Endothelial cell of umbilical vein (primary cell): ENCODE measurements at regions not wholly inside any gene's neighbourhood (a gene's known extent, or its start where the extent isn't known, plus 50 kb on each side); places are given as distances from the start of the nearest gene placed in this dataset.

Experiments
- BruUV-seq: library from RNA; stranded (reverse); fragments of 400-500 nt; replicated peaks from 2 replicates; lab custom pipeline; 2021; lab: Mats Ljungman, UMichigan
- CTCF ChIA-PET: fragments of 300-600, 350-600 bp; sonication (Branson Sonifier 250); formaldehyde crosslinking; loops from one replicate; lab custom pipeline; 2021; ENCODE audit warnings: antibody characterized with exemption, inconsistent platforms; lab: Charles Lee
- POLR2A ChIA-PET: fragments of 300-600, 350-600 bp; sonication (Branson Sonifier 250); formaldehyde crosslinking; loops from one replicate; lab custom pipeline; 2021; ENCODE audit warnings: antibody characterized with exemption, inconsistent platforms; lab: Charles Lee
- DNase-seq: peaks from one replicate; pipeline ENCODE4 v3.0.0-alpha.2; 2011; ENCODE audit warnings: low read depth, low spot score
- FAIRE-seq: peaks from 2 replicates; lab custom pipeline; 2011; peaks lifted over from hg19 to GRCh38; lab: Jason Lieb, UNC
- H2AFZ ChIP-seq: 2 replicates; pipeline ENCODE4 v1.6.0; 2012; ENCODE audit warnings: low read depth, low read length, control low read depth, inconsistent platforms
- H3K27ac ChIP-seq: 2 replicates; pipeline ENCODE4 v1.5.1; 2011; ENCODE audit warnings: low read depth, mild to moderate bottlenecking, control low read depth, low read length, moderate library complexity; ENCODE audit not compliant: insufficient read depth
- H3K27me3 ChIP-seq, 2 experiments: 2 replicates each; pipeline versions ENCODE4 v1.6.0 to v1.6.1; 2011; ENCODE audit warnings: low read length in 2 of 2, mixed read lengths in 1 of 2; ENCODE audit not compliant: control insufficient read depth in 2 of 2, insufficient read depth in 2 of 2
- H3K36me3 ChIP-seq, 2 experiments: 2 replicates in 1 of 2; 3 replicates in 1 of 2; pipeline ENCODE4 v1.5.1; 2011; ENCODE audit warnings: low read length in 2 of 2, mild to moderate bottlenecking in 1 of 2, moderate library complexity in 1 of 2; ENCODE audit not compliant: control insufficient read depth in 2 of 2, insufficient read depth in 2 of 2; ENCODE audit errors: extremely low read depth in 1 of 2
- H3K4me1 ChIP-seq: 3 replicates; pipeline ENCODE4 v1.5.1; 2011; ENCODE audit warnings: mild to moderate bottlenecking, low read length; ENCODE audit not compliant: control insufficient read depth, insufficient read depth; ENCODE audit errors: extremely low read depth
- H3K4me2 ChIP-seq: 2 replicates; pipeline ENCODE4 v1.6.1; 2011; ENCODE audit warnings: low read length, control low read depth, mixed read lengths; ENCODE audit not compliant: insufficient read depth
- H3K4me3 ChIP-seq, 3 experiments: fragments of 200-600 bp in 1 of 3; sonication (generic), shearing (Covaris generic) in 1 of 3; replicated peaks in 1 of 3; 2 replicates each; pipeline ENCODE4 v1.5.1; 2011 to 2016; ENCODE audit warnings: control low read depth in 3 of 3, low read length in 3 of 3, mild to moderate bottlenecking in 2 of 3, inconsistent platforms in 1 of 3, low read depth in 1 of 3, moderate library complexity in 1 of 3; ENCODE audit not compliant: insufficient read depth in 1 of 3
- H3K79me2 ChIP-seq: 2 replicates; pipeline ENCODE4 v1.6.0; 2012; ENCODE audit warnings: low read length, inconsistent platforms; ENCODE audit not compliant: control insufficient read depth, insufficient read depth
- H3K9ac ChIP-seq: replicated peaks from 2 replicates; pipeline ENCODE3; 2011; ENCODE audit warnings: low read length, control low read depth; ENCODE audit not compliant: insufficient read depth; ENCODE audit errors: extremely low read depth
- H3K9me1 ChIP-seq: replicated peaks from 3 replicates; pipeline ENCODE4 v1.6.0; 2011; ENCODE audit warnings: mild to moderate bottlenecking, low read length; ENCODE audit not compliant: control insufficient read depth, insufficient read depth; ENCODE audit errors: extremely low read depth
- H3K9me3 ChIP-seq: replicated peaks from 2 replicates; pipeline ENCODE4 v1.5.1; 2012; ENCODE audit warnings: low read length, inconsistent platforms; ENCODE audit not compliant: control insufficient read depth, insufficient read depth
- H4K20me1 ChIP-seq: replicated peaks from 2 replicates; pipeline ENCODE3; 2011; ENCODE audit warnings: mild to moderate bottlenecking, low read length; ENCODE audit not compliant: control insufficient read depth, insufficient read depth; ENCODE audit errors: extremely low read depth
- CTCF ChIP-seq, 2 donors: IDR thresholded peaks; 1 replicate in 1 of 2; 2 replicates in 1 of 2; pipeline ENCODE4 v1.5.1; 2011; ENCODE audit warnings: low read length in 2 of 2, mild to moderate bottlenecking in 2 of 2, moderate library complexity in 2 of 2, control low read depth in 1 of 2, inconsistent platforms in 1 of 2, low read depth in 1 of 2; ENCODE audit not compliant: insufficient read depth in 1 of 2; ENCODE audit errors: extremely low read depth in 1 of 2
- EZH2 ChIP-seq: IDR thresholded peaks from 2 replicates; pipeline ENCODE4 v1.6.1; 2012; ENCODE audit warnings: borderline replicate concordance, low read depth, mild to moderate bottlenecking, moderate library complexity, low read length, inconsistent platforms; ENCODE audit not compliant: severe bottlenecking
- FOS ChIP-seq: IDR thresholded peaks from 2 replicates; pipeline ENCODE4 v1.6.1; 2011; ENCODE audit warnings: mild to moderate bottlenecking, low read length, moderate library complexity, borderline replicate concordance; ENCODE audit not compliant: insufficient read depth
- GATA2 ChIP-seq: IDR thresholded peaks from 2 replicates; pipeline ENCODE4 v1.7.0; 2011; ENCODE audit warnings: low read depth, mild to moderate bottlenecking, moderate library complexity, mixed read lengths, low read length; ENCODE audit not compliant: insufficient read length, insufficient read depth
- JUN ChIP-seq: IDR thresholded peaks from 2 replicates; pipeline ENCODE4 v1.6.1; 2011; ENCODE audit warnings: borderline replicate concordance, low read depth; ENCODE audit not compliant: insufficient read length, insufficient read depth
- MAX ChIP-seq: IDR thresholded peaks from 2 replicates; pipeline ENCODE4 v1.6.1; 2011; ENCODE audit not compliant: insufficient read depth, insufficient read length
- MYC ChIP-seq: IDR thresholded peaks from one replicate; pipeline ENCODE4 v1.6.1; 2011; ENCODE audit warnings: mild to moderate bottlenecking, low read depth, low read length
- POLR2A ChIP-seq: IDR thresholded peaks from 2 replicates; pipeline ENCODE4 v1.6.1; 2012; ENCODE audit warnings: low read depth, mild to moderate bottlenecking, control low read depth, low read length
- POLR2AphosphoS5 ChIP-seq: IDR thresholded peaks from 2 replicates; pipeline ENCODE4 v1.6.1; 2012; ENCODE audit warnings: low read depth, mild to moderate bottlenecking, control low read depth, low read length, moderate library complexity; ENCODE audit not compliant: insufficient read depth
- dilution Hi-C: fragments of 300-500 bp; cut with MboI; formaldehyde crosslinking; loops from one replicate; pipeline ENCODE4 v1.15.0; 2019; ENCODE audit warnings: low sequenced_read_pairs; ENCODE audit not compliant: extremely low pct_ligation_motif_present
- intact Hi-C: fragments of 100-400 bp; cut with micrococcal nuclease; formaldehyde crosslinking; loops from one replicate; pipeline ENCODE4 v1.10.0; 2022

GRCh38 chr6:120874422-120874821 is 459.9 kb downstream of the TBC1D32 start:
- Histone ChIP-seq H3K27ac (no peak overlapping the region), H4K20me1 (no peaks in the 10 kb centered on the region), H3K9me1 (no peaks in the 10 kb centered on the region), H3K79me2 (no peaks in the 10 kb centered on the region), H3K4me3 (no peak overlapping the region), H3K9ac (no peak overlapping the region), H3K4me2 (no peak overlapping the region), H3K4me1 (no peaks in the 10 kb centered on the region), H3K9me3 (peaks cover 4% of the 10 kb centered on the region), H3K36me3 (no peaks in the 10 kb centered on the region), H3K27me3 (no peaks in the 10 kb centered on the region), H2AFZ (no peak overlapping the region)
- intact Hi-C loops = no loop called here
- dilution Hi-C loops = no loop called here
- ChIA-PET POLR2A (no interaction called here), CTCF (no interaction called here)
- no peak for FAIRE-seq
- DNase-seq = no peak
- BruUV-seq = no TSS peak
- TF ChIP-seq CTCF (IDR thresholded peaks at IDR 0.05; ENCODE audit: extremely low read depth in 1 of 2, insufficient read depth in 1 of 2, low read depth in 1 of 2, low read length in 2 of 2) (no peak), FOS (no peak), JUN (no peak), POLR2A (no peak), EZH2 (no peak), GATA2 (no peak), POLR2AphosphoS5 (no peak), MAX (no peak), MYC (no peak)
